Naive thymus-derived CD4-positive, alpha-beta T cell (primary cell): ENCODE measurements at regions not wholly inside any gene's neighbourhood (a gene's known extent, or its start where the extent isn't known, plus 50 kb on each side); places are given as distances from the start of the nearest gene placed in this dataset.
"Not testable (repeated sequence)": the region's sequence is repeated elsewhere in the genome, so short reads cannot be mapped to it uniquely, and the experiment has no call there.

Source experiments
- ATAC-seq: fragments of 150-1000 bp; cut with Tn5 transposase; 2 replicates; pipeline ENCODE4 v1.10.0; 2021; ENCODE audit warnings: mild to moderate bottlenecking, moderate library complexity
- CTCF ChIA-PET: fragments of 350-600 bp; sonication (Branson Sonifier 250); formaldehyde crosslinking; loops from one replicate; lab custom pipeline; 2021; ENCODE audit warnings: antibody characterized with exemption; lab: Charles Lee
- POLR2A ChIA-PET: fragments of 350-600 bp; sonication (Branson Sonifier 250); formaldehyde crosslinking; loops from one replicate; lab custom pipeline; 2021; ENCODE audit warnings: antibody characterized with exemption, inconsistent platforms; lab: Charles Lee
- DNase-seq, 9 donors: peaks; one replicate each; pipeline versions ENCODE4 v3.0.0 to v3.0.0-alpha.2; 2020 to 2022; ENCODE audit warnings: mixed read lengths in 1 of 9
- H3K27ac ChIP-seq: one replicate; pipeline ENCODE4 v1.7.0; 2013; ENCODE audit warnings: mild to moderate bottlenecking, low read depth, low read length, moderate library complexity
- H3K27me3 ChIP-seq, 2 donors: one replicate each; pipeline ENCODE4 v1.7.0; 2013; ENCODE audit warnings: low read length in 2 of 2, mild to moderate bottlenecking in 2 of 2, moderate library complexity in 2 of 2; ENCODE audit not compliant: control insufficient read depth in 2 of 2, insufficient read depth in 2 of 2
- H3K36me3 ChIP-seq, 3 experiments: 1 replicate in 2 of 3; 2 replicates in 1 of 3; pipeline ENCODE4 v1.7.0; 2013; ENCODE audit warnings: low read length in 3 of 3, mild to moderate bottlenecking in 3 of 3, moderate library complexity in 1 of 3; ENCODE audit not compliant: insufficient read depth in 3 of 3, control insufficient read depth in 2 of 3
- H3K4me1 ChIP-seq, 2 donors: one replicate each; pipeline ENCODE4 v1.7.0; 2013; ENCODE audit warnings: low read length in 2 of 2, mild to moderate bottlenecking in 2 of 2, moderate library complexity in 1 of 2; ENCODE audit not compliant: control insufficient read depth in 2 of 2, insufficient read depth in 2 of 2
- H3K4me3 ChIP-seq: 2 replicates; pipeline ENCODE4 v1.7.0; 2013; ENCODE audit warnings: mild to moderate bottlenecking, low read length
- H3K9me3 ChIP-seq, 3 experiments: 1 replicate in 2 of 3; 2 replicates in 1 of 3; pipeline ENCODE4 v1.7.0; 2013; ENCODE audit warnings: low read length in 3 of 3; ENCODE audit not compliant: control insufficient read depth in 2 of 3
- H3K27ac Mint-ChIP-seq, 9 donors: one replicate each; pipeline ENCODE4 v1.8.0; 2020 to 2022; ENCODE audit warnings: mixed read lengths in 9 of 9, mild to moderate bottlenecking in 8 of 9, moderate library complexity in 5 of 9, inconsistent platforms in 2 of 9
- H3K27me3 Mint-ChIP-seq, 5 donors: one replicate each; pipeline ENCODE4 v1.8.0; 2021 to 2022; ENCODE audit warnings: mixed read lengths in 5 of 5, mild to moderate bottlenecking in 1 of 5
- H3K36me3 Mint-ChIP-seq, 5 donors: one replicate each; pipeline ENCODE4 v1.8.0; 2020 to 2022; ENCODE audit warnings: mixed read lengths in 5 of 5, mild to moderate bottlenecking in 3 of 5, inconsistent platforms in 1 of 5
- H3K4me1 Mint-ChIP-seq, 7 donors: one replicate each; pipeline ENCODE4 v1.8.0; 2020 to 2022; ENCODE audit warnings: mixed read lengths in 7 of 7, mild to moderate bottlenecking in 3 of 7, inconsistent platforms in 1 of 7
- H3K4me3 Mint-ChIP-seq, 10 donors: one replicate each; pipeline ENCODE4 v1.8.0; 2020 to 2022; ENCODE audit warnings: mild to moderate bottlenecking in 10 of 10, mixed read lengths in 10 of 10, moderate library complexity in 6 of 10, inconsistent platforms in 2 of 10
- H3K9me3 Mint-ChIP-seq, 11 donors: one replicate each; pipeline ENCODE4 v1.8.0; 2020 to 2022; ENCODE audit warnings: mixed read lengths in 11 of 11, mild to moderate bottlenecking in 4 of 11, inconsistent platforms in 1 of 11, moderate library complexity in 1 of 11
- intact Hi-C, 2 donors: fragments of 100-400 bp; cut with micrococcal nuclease; formaldehyde crosslinking; loops; one replicate each; pipeline ENCODE4 v1.15.1; 2023

DNA sequence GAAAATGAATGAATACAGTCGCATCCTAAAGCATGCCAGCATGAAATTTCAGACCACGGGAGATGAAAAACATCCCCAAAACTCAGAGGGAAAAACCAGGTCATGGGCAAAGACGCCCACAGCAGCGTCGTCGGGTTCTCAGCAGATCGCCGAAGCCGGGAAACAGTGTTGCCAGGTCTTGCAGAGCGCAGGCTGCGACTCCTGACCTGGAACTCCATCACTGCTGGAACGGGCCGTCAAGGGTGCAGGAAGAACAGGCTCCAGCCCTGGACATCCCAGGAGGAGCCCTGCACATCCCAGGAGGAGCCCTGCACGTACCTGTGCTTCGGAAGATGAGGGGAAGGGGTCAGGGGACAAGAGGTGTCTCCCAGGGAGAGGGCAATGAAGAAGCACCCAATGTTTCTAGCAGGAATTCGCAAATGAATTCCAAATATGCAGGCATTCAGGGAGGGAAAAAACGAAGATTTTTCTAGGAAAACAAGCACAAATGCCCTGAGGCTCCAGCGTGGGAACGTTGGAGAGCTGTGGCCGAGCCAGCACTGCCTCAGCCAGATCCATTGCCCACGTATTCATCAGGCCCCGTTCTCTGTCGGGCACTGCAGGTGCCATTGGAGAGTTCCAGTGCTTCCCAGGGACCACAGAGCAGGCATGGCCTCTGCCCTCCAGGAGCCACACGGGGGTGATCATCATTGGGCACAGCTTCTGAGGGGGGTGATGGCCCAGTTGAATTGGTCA, 1110.4 kb downstream of the BRD1 start:
- H3K36me3 Mint-ChIP-seq: no peaks in the 10 kb centered on the region
- peaks cover 0 to 7% (median 4%) of the 10 kb centered on the region in 11 donors for H3K9me3 Mint-ChIP-seq
- DNase-seq (no peak), ATAC-seq (no peak)
- H3K27me3 Mint-ChIP-seq: peaks cover 0 to 17% (median 3%) of the 10 kb centered on the region in 5 donors
- H3K4me3 Mint-ChIP-seq: no peak overlapping the region
- Histone ChIP-seq H3K36me3 (no peaks in the 10 kb centered on the region), H3K4me3 (no peak overlapping the region), H3K27me3 (no peaks in the 10 kb centered on the region), H3K4me1 (no peaks in the 10 kb centered on the region), H3K9me3 (no peaks in the 10 kb centered on the region), H3K27ac (no peak overlapping the region)
- H3K27ac Mint-ChIP-seq: no peak overlapping the region
- ChIA-PET CTCF (no interaction called here), POLR2A (no interaction called here)
- intact Hi-C loops: no loop called here
- no peaks in the 10 kb centered on the region for H3K4me1 Mint-ChIP-seq

GRCh38 chr22:48716154-48716553, 1111.5 kb downstream of the BRD1 start:
- H3K4me3 ChIP-seq, DNase-seq, H3K4me1 Mint-ChIP-seq, H3K9me3 ChIP-seq, H3K9me3 Mint-ChIP-seq, H3K27ac ChIP-seq, H3K36me3 Mint-ChIP-seq, H3K27ac Mint-ChIP-seq, CTCF ChIA-PET, H3K36me3 ChIP-seq, H3K4me3 Mint-ChIP-seq, intact Hi-C loops, ATAC-seq, H3K4me1 ChIP-seq, H3K27me3 ChIP-seq, POLR2A ChIA-PET: not testable (repeated sequence)
- peaks cover 0 to 14% (median 0%) of the 10 kb centered on the region in 5 donors for H3K27me3 Mint-ChIP-seq

- Histone ChIP-seq H3K36me3 (no peaks in the 10 kb centered on the region), H3K9me3 (no peaks in the 10 kb centered on the region), H3K4me1 (no peaks in the 10 kb centered on the region), H3K27me3 (no peaks in the 10 kb centered on the region), H3K27ac (no peak overlapping the region), H3K4me3 (no peak overlapping the region)
- no peak overlapping the region for H3K4me3 Mint-ChIP-seq
- H3K4me1 Mint-ChIP-seq: no peaks in the 10 kb centered on the region
- H3K27ac Mint-ChIP-seq: no peak overlapping the region
- intact Hi-C loops: no loop called here
- ChIA-PET CTCF (no interaction called here), POLR2A (no interaction called here)
- DNase-seq (no peak), ATAC-seq (no peak)
- peaks cover 0 to 14% (median 0%) of the 10 kb centered on the region in 5 donors for H3K27me3 Mint-ChIP-seq
- no peaks in the 10 kb centered on the region for H3K36me3 Mint-ChIP-seq
- peaks cover 0 to 7% (median 2%) of the 10 kb centered on the region in 11 donors for H3K9me3 Mint-ChIP-seq
These were observed 1112.2 kb downstream of the BRD1 start for GRCh38 chr22:48715511-48715910.

- CTCF ChIA-PET: no interaction called here
- H3K36me3 ChIP-seq: no peaks in the 10 kb centered on the region
- Mint-ChIP-seq H3K36me3 (no peaks in the 10 kb centered on the region), H3K27ac (no peak overlapping the region), H3K4me3 (no peak overlapping the region), H3K9me3 (peaks cover 0 to 7% (median 2%) of the 10 kb centered on the region in 11 donors), H3K27me3 (peaks cover 0 to 13% (median 0%) of the 10 kb centered on the region in 5 donors), H3K4me1 (no peaks in the 10 kb centered on the region)
- H3K4me3 ChIP-seq: no peak overlapping the region
- intact Hi-C loops: no loop called here
- no peak overlapping the region for H3K27ac ChIP-seq
- DNase-seq: no peak
- no peaks in the 10 kb centered on the region for H3K27me3 ChIP-seq
- no peaks in the 10 kb centered on the region for H3K4me1 ChIP-seq
- no peaks in the 10 kb centered on the region for H3K9me3 ChIP-seq
- ATAC-seq: no peak
- POLR2A ChIA-PET: no interaction called here
These were observed 1113.4 kb downstream of the BRD1 start for GRCh38 chr22:48714231-48714630.

DNA sequence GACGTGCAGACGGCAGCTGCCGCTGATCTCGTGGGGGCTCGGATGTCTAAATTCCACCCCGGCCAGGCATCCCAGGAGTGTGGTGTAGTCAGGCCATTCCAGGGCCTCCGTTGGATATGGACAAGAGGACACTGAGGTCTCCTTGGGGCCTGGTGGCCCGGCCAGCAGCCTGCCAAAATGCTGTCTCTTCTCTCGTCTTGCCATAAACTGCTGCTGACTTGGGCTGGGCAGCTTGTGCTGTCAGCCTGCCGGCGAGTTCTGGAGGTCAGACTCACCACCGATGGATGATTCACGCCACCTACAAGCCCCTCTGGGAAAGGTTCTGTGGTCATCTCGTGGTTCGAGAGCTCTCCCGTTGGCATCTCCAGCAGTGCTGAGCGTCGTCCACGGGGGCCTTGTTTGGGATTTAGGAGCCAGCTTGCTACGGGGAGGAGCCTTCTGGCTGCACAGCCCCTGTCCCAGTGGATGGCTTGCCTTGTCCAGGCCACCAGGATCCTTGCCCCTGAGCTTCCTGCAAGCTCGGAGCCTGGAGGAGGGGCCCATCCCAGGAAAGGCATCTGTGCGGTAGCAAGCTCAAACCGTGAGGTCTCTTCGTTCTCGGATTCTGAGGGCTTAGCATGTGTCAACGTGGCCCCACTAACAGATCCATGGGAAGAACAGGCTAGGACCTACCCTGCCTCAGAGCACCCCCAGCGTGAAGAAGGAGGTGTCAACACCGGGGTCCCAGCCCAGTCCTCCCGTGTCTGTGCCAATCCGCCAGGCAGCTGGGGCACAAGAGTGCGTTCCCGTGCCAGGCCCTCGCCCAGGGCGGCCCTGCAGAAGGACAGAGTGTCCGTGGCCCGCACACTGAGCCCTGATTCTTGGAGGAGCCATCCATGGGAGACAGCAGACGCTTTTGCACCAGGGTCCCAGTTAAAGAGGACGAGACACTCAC, 1114.1 kb downstream of the BRD1 start:
- Mint-ChIP-seq H3K4me1 (no peaks in the 10 kb centered on the region), H3K4me3 (no peak overlapping the region), H3K27ac (no peak overlapping the region), H3K36me3 (no peaks in the 10 kb centered on the region), H3K27me3 (peaks cover 0 to 9% (median 0%) of the 10 kb centered on the region in 5 donors), H3K9me3 (peaks cover 0 to 7% (median 2%) of the 10 kb centered on the region in 11 donors)
- Histone ChIP-seq H3K9me3 (no peaks in the 10 kb centered on the region), H3K4me1 (no peaks in the 10 kb centered on the region), H3K36me3 (no peaks in the 10 kb centered on the region), H3K27ac (no peak overlapping the region), H3K4me3 (no peak overlapping the region), H3K27me3 (no peaks in the 10 kb centered on the region)
- POLR2A ChIA-PET: no interaction called here
- intact Hi-C loops: no loop called here
- ATAC-seq (no peak), DNase-seq (no peak)
- CTCF ChIA-PET: no interaction called here

DNA sequence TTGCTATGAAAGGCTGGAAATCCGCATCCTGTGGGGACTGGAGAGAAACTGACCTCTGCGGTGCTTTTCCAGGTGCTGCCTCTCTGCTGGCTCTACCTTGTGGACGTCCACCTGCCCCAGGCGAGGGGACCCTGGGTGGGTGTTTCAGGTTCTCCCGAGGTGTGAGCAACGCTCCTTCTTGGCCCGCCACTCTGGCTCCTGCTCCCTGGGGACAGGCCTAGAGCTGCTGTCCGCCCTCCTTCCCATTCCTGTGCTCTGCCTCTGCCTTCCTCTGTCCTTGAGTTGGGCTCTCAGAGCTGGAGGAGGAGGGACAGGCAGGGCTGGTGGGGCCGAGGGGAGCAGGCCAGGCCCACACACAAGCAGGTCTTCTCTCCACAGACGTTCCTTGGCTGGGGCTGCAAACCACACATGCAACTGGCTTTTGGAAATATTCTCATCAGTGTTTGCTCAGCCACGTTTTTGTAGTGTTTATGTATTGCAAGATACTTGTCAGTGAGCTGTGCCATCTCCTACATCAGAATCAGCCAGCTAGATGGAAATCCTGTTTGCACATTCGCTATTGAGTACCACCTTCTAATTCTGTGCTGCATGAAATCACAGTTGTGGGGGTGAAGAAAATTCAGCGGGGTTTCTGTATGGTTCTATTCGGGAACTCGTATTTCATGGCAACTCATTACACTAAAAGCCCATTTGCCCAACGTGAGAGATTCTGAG, 1115.0 kb downstream of the BRD1 start:
- ChIA-PET POLR2A (no interaction called here), CTCF (no interaction called here)
- DNase-seq (no peak), ATAC-seq (no peak)
- H3K27ac ChIP-seq: no peak overlapping the region
- H3K9me3 Mint-ChIP-seq: peaks cover 0 to 7% (median 2%) of the 10 kb centered on the region in 11 donors
- H3K4me1 ChIP-seq: no peaks in the 10 kb centered on the region
- H3K36me3 Mint-ChIP-seq: no peaks in the 10 kb centered on the region
- no peaks in the 10 kb centered on the region for H3K4me1 Mint-ChIP-seq
- no peak overlapping the region for H3K4me3 ChIP-seq
- H3K27ac Mint-ChIP-seq: no peak overlapping the region
- intact Hi-C loops: no loop called here
- H3K4me3 Mint-ChIP-seq: no peak overlapping the region
- no peaks in the 10 kb centered on the region for H3K9me3 ChIP-seq
- H3K27me3 ChIP-seq: no peaks in the 10 kb centered on the region
- H3K27me3 Mint-ChIP-seq: peaks cover 0 to 9% (median 0%) of the 10 kb centered on the region in 5 donors
- H3K36me3 ChIP-seq: no peaks in the 10 kb centered on the region
